Left lung (tissue), 4 donors: ENCODE measurements at regions not wholly inside any gene's neighbourhood (a gene's known extent, or its start where the extent isn't known, plus 50 kb on each side); places are given as distances from the start of the nearest gene placed in this dataset.

ENCODE experiments used
- ATAC-seq: fragments of 200-7000 bp; cut with Tn5 transposase; one replicate; pipeline ENCODE4 v1.9.1; 2020; ENCODE audit warnings: moderate library complexity
- DNase-seq, 4 donors: peaks; one replicate each; pipeline ENCODE4 v3.0.0-alpha.2; 2013 to 2020
- H3K27ac ChIP-seq, 2 donors: fragments of 200-600 bp; sonication (generic) in 1 of 2; one replicate each; pipeline versions ENCODE4 v1.5.0 to v1.8.0; 2020 to 2021
- H3K27me3 ChIP-seq, 2 donors: fragments of 200-600 bp; sonication (generic) in 1 of 2; one replicate each; pipeline versions ENCODE4 v1.5.0 to v1.8.0; 2020 to 2021
- H3K36me3 ChIP-seq, 2 donors: fragments of 200-600 bp; sonication (generic) in 1 of 2; one replicate each; pipeline versions ENCODE4 v1.5.0 to v1.8.0; 2020 to 2021
- H3K4me1 ChIP-seq, 2 donors: fragments of 200-600 bp; one replicate each; pipeline ENCODE4 v1.8.0; 2021
- H3K4me3 ChIP-seq, 2 donors: fragments of 200-600 bp; sonication (generic) in 1 of 2; one replicate each; pipeline versions ENCODE4 v1.5.0 to v1.8.0; 2020 to 2021; ENCODE audit warnings: mild to moderate bottlenecking in 1 of 2
- H3K9me3 ChIP-seq, 2 donors: fragments of 200-600 bp; sonication (generic) in 1 of 2; one replicate each; pipeline versions ENCODE4 v1.5.0 to v1.8.0; 2020 to 2021
- CTCF ChIP-seq, 2 donors: fragments of 200-600 bp; sonication (generic) in 1 of 2; IDR thresholded peaks; one replicate each; pipeline versions ENCODE4 v1.5.0 to v1.8.0; 2021; ENCODE audit warnings: antibody characterized with exemption in 2 of 2
- intact Hi-C, 2 donors: fragments of 100-400 bp; cut with DNase I; formaldehyde crosslinking; loops; one replicate each; pipeline versions ENCODE4 v1.11.2 to v1.14.2; 2022
- donor health status: DM: no; HTN: yes; CAD: no.
- donor health status: DM: no; HTN: no; CAD: no.

DNA sequence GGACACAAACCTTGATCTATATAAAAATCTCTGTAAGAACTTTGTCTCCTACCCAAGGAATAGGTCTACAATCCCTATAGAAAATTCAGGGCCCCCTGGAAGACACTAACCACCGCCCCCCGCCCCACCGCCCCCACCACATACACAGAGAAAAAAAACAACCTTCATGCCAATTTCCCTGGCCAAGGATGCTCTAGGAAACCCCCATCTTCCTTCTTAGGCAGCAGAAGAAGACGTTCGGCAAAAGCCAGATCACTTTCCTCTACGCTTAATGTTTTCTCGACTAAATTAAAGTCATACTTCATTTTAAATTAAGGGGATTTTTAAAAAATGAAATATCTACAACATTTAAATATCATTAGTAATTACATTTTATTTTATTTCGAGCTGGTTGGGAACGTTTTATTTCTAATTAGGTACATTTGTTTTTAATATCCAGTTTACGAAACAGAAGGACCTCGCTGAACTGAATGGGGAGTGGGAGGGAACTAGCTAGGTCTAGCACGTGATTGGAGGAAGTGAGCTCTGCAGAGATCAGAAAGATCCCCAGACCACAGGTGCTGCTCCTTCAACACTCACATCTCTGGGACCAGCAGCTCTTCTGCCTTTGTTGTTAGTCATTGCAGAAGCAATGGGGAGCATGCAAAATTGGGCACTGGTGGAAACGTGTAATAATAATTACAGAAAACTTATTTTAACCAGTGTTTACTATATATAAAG lies 472.3 kb downstream of the MN1 start:
- Histone ChIP-seq H3K4me1 (peaks cover 0 to 4% of the 10 kb centered on the region in 2 donors), H3K9me3 (no peaks in the 10 kb centered on the region), H3K4me3 (no peak overlapping the region), H3K27ac (no peak overlapping the region), H3K36me3 (no peaks in the 10 kb centered on the region), H3K27me3 (peaks cover 3 to 21% of the 10 kb centered on the region in 2 donors)
- TF ChIP-seq CTCF (IDR thresholded peaks at IDR 0.05), result no peak
- intact Hi-C loops, result no loop called here
- ATAC-seq, result no peak
- DNase-seq, result no peak

GRCh38 chr22:27329966-27330645 lies 471.4 kb downstream of the MN1 start:
- Histone ChIP-seq H3K9me3 (no peaks in the 10 kb centered on the region), H3K4me1 (peaks cover 0 to 4% of the 10 kb centered on the region in 2 donors), H3K27ac (no peak overlapping the region), H3K36me3 (no peaks in the 10 kb centered on the region), H3K4me3 (no peak overlapping the region), H3K27me3 (peaks cover 3 to 21% of the 10 kb centered on the region in 2 donors)
- intact Hi-C loops, result no loop called here
- ATAC-seq (no peak), DNase-seq (no peak)
- no peak for TF ChIP-seq CTCF (IDR thresholded peaks at IDR 0.05)

- no peak for TF ChIP-seq CTCF (IDR thresholded peaks at IDR 0.05)
- intact Hi-C loops, result no loop called here
- no peak overlapping the region for H3K4me3 ChIP-seq
- no peaks in the 10 kb centered on the region for H3K36me3 ChIP-seq
- no peak overlapping the region for H3K27ac ChIP-seq
- peak in 3 of 4 donors; percentile 36 to 79 (median 56) for DNase-seq
- peak; percentile 69 for ATAC-seq
- peaks cover 0 to 4% of the 10 kb centered on the region in 2 donors for H3K4me1 ChIP-seq
- H3K27me3 ChIP-seq, result peaks cover 3 to 17% of the 10 kb centered on the region in 2 donors
- H3K9me3 ChIP-seq, result no peaks in the 10 kb centered on the region
These were observed 469.9 kb downstream of the MN1 start for GRCh38 chr22:27331526-27332281.

- Histone ChIP-seq H3K27ac (no peak overlapping the region), H3K4me3 (no peak overlapping the region), H3K27me3 (peaks cover 3 to 9% of the 10 kb centered on the region in 2 donors), H3K36me3 (no peaks in the 10 kb centered on the region), H3K4me1 (peaks cover 0 to 4% of the 10 kb centered on the region in 2 donors), H3K9me3 (no peaks in the 10 kb centered on the region)
- DNase-seq, result no peak
- TF ChIP-seq CTCF (IDR thresholded peaks at IDR 0.05), result no peak
- ATAC-seq, result no peak
- intact Hi-C loops, result no loop called here
These were observed 466.4 kb downstream of the MN1 start for GRCh38 chr22:27335102-27335660.
